NCI-H1105 treated with DMSO at 0.1 percent for 48 hours (cell line): ENCODE measurements at regions not wholly inside any gene's neighbourhood (a gene's known extent, or its start where the extent isn't known, plus 50 kb on each side); places are given as distances from the start of the nearest gene placed in this dataset.
"Not testable (repeated sequence)": the region's sequence is repeated elsewhere in the genome, so short reads cannot be mapped to it uniquely, and the experiment has no call there.

Experiments
- DNase-seq: peaks from one replicate; lab custom pipeline; 2025; lab: John Stamatoyannopoulos, UW

GRCh38 chr1:48084826-48085225 is 87.6 kb upstream of the TRABD2B start:
- DNase-seq = no peak

GRCh38 chr1:48082271-48082962 is 85.2 kb upstream of the TRABD2B start:
- DNase-seq = no peak

- no peak for DNase-seq
Measured at GRCh38 chr1:48080331-48081255, 83.4 kb upstream of the TRABD2B start.

GRCh38 chr1:48079096-48079495 is 81.9 kb upstream of the TRABD2B start:
- DNase-seq = no peak

- no peak for DNase-seq
Measured at GRCh38 chr1:48077795-48078222, 80.6 kb upstream of the TRABD2B start.

GRCh38 chr1:48076017-48076416 is 78.8 kb upstream of the TRABD2B start:
- no peak for DNase-seq

- DNase-seq = no peak
Measured at GRCh38 chr1:48073798-48074530, 76.8 kb upstream of the TRABD2B start.

- DNase-seq = no peak
Measured at GRCh38 chr1:48071513-48071912, 74.3 kb upstream of the TRABD2B start.

- no peak for DNase-seq
Measured at GRCh38 chr1:48070396-48070750, 73.2 kb upstream of the TRABD2B start.

GRCh38 chr1:48069662-48070395 is 72.6 kb upstream of the TRABD2B start:
- DNase-seq = no peak

- DNase-seq = no peak
Measured at GRCh38 chr1:48068206-48068605, 71.0 kb upstream of the TRABD2B start.

- no peak for DNase-seq
Measured at GRCh38 chr1:48066936-48067335, 69.8 kb upstream of the TRABD2B start.

- not testable (repeated sequence) for DNase-seq
Measured at GRCh38 chr1:48064693-48065092, 67.5 kb upstream of the TRABD2B start.

GRCh38 chr1:48062353-48062752 is 65.2 kb upstream of the TRABD2B start:
- no peak for DNase-seq

- DNase-seq = peak; percentile 70
Measured at GRCh38 chr1:48061162-48062136, 64.3 kb upstream of the TRABD2B start.

- no peak for DNase-seq
Measured at GRCh38 chr1:48059289-48059688, 62.1 kb upstream of the TRABD2B start.

- no peak for DNase-seq
Measured at GRCh38 chr1:48058135-48059025, 61.2 kb upstream of the TRABD2B start.

- DNase-seq = no peak
Measured at GRCh38 chr1:48057249-48057648, 60.1 kb upstream of the TRABD2B start.

- DNase-seq = no peak
Measured at GRCh38 chr1:48055876-48056764, 58.9 kb upstream of the TRABD2B start.
